Type B pancreatic cell (in vitro differentiated cells): ENCODE measurements at regions not wholly inside any gene's neighbourhood (a gene's known extent, or its start where the extent isn't known, plus 50 kb on each side); places are given as distances from the start of the nearest gene placed in this dataset.

ENCODE experiments used
- DNase-seq: peaks from one replicate; pipeline ENCODE4 v3.0.0; 2021; ENCODE audit warnings: mixed read lengths; ENCODE audit not compliant: unreplicated experiment; ENCODE audit errors: extremely low spot score
- H3K27ac Mint-ChIP-seq: 2 replicates; pipeline ENCODE4 v1.8.0; 2021; ENCODE audit warnings: mild to moderate bottlenecking, mixed read lengths
- H3K27me3 Mint-ChIP-seq: 2 replicates; pipeline ENCODE4 v1.8.0; 2021; ENCODE audit warnings: mixed read lengths
- H3K36me3 Mint-ChIP-seq: 2 replicates; pipeline ENCODE4 v1.8.0; 2021; ENCODE audit warnings: mixed read lengths
- H3K4me1 Mint-ChIP-seq: one replicate; pipeline ENCODE4 v1.8.0; 2021; ENCODE audit warnings: mixed read lengths; ENCODE audit not compliant: unreplicated experiment
- H3K4me3 Mint-ChIP-seq: 2 replicates; pipeline ENCODE4 v1.8.0; 2021; ENCODE audit warnings: mild to moderate bottlenecking, mixed read lengths
- H3K9me3 Mint-ChIP-seq: 2 replicates; pipeline ENCODE4 v1.8.0; 2021; ENCODE audit warnings: mixed read lengths
- CTCF ChIP-seq: fragments of 200-600 bp; sonication (generic); conservative IDR thresholded peaks from 2 replicates; pipeline ENCODE4 v1.5.0; 2021; ENCODE audit warnings: antibody characterized with exemption, mild to moderate bottlenecking

GRCh38 chr9:95738438-95738837 lies 137.1 kb upstream of the ERCC6L2 start:
- Mint-ChIP-seq H3K36me3 (no peaks in the 10 kb centered on the region), H3K9me3 (no peaks in the 10 kb centered on the region), H3K27ac (no peak overlapping the region), H3K27me3 (no peaks in the 10 kb centered on the region), H3K4me1 (peaks cover 37% of the 10 kb centered on the region), H3K4me3 (no peak overlapping the region)
- DNase-seq: no peak
- no peak for TF ChIP-seq CTCF

DNA sequence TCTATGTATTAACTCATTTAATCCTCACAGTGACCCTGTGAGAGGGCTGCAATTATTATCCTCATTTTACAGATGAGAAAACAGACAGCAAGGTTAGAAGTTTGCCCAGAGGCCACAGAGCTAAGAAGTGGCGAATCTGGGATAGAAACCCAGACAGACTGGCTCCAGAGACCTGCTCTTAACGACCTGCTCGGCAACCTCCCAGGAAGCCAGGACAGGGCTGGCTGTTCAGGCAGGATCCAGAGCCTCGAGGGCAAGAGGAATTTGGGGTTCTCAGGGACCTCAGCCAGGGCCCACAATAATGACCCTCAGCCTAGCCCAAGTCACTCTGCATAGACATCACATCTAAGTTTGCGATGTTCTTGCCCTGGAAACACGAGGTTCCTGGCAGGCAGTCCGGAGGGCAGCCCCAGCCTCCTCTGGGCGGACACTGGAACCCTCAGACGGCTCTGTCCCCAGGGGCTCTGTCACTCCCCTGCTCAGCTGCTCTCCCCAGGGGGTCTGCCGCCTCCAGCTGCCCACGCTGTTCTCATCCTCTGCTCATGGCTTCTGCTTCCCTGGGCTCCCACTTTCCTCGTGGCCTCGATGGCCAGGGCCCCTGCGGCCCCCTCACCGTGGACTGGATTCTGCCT lies 138.5 kb upstream of the ERCC6L2 start:
- no peak for DNase-seq
- TF ChIP-seq CTCF: no peak
- H3K36me3 Mint-ChIP-seq: no peaks in the 10 kb centered on the region
- H3K4me3 Mint-ChIP-seq: no peak overlapping the region
- peaks cover 46% of the 10 kb centered on the region for H3K4me1 Mint-ChIP-seq
- no peak overlapping the region for H3K27ac Mint-ChIP-seq
- no peaks in the 10 kb centered on the region for H3K9me3 Mint-ChIP-seq
- H3K27me3 Mint-ChIP-seq: no peaks in the 10 kb centered on the region

GRCh38 chr9:95736370-95736769 lies 139.1 kb upstream of the ERCC6L2 start:
- no peaks in the 10 kb centered on the region for H3K36me3 Mint-ChIP-seq
- no peak for DNase-seq
- no peaks in the 10 kb centered on the region for H3K27me3 Mint-ChIP-seq
- peaks cover 43% of the 10 kb centered on the region for H3K4me1 Mint-ChIP-seq
- H3K27ac Mint-ChIP-seq: no peak overlapping the region
- TF ChIP-seq CTCF: peak; percentile 71
- H3K9me3 Mint-ChIP-seq: no peaks in the 10 kb centered on the region
- H3K4me3 Mint-ChIP-seq: no peak overlapping the region

GRCh38 chr9:95735701-95736100 lies 139.8 kb upstream of the ERCC6L2 start:
- TF ChIP-seq CTCF: no peak
- H3K4me1 Mint-ChIP-seq: peaks cover 39% of the 10 kb centered on the region
- no peaks in the 10 kb centered on the region for H3K27me3 Mint-ChIP-seq
- H3K9me3 Mint-ChIP-seq: no peaks in the 10 kb centered on the region
- no peaks in the 10 kb centered on the region for H3K36me3 Mint-ChIP-seq
- no peak for DNase-seq
- H3K27ac Mint-ChIP-seq: no peak overlapping the region
- no peak overlapping the region for H3K4me3 Mint-ChIP-seq

DNA sequence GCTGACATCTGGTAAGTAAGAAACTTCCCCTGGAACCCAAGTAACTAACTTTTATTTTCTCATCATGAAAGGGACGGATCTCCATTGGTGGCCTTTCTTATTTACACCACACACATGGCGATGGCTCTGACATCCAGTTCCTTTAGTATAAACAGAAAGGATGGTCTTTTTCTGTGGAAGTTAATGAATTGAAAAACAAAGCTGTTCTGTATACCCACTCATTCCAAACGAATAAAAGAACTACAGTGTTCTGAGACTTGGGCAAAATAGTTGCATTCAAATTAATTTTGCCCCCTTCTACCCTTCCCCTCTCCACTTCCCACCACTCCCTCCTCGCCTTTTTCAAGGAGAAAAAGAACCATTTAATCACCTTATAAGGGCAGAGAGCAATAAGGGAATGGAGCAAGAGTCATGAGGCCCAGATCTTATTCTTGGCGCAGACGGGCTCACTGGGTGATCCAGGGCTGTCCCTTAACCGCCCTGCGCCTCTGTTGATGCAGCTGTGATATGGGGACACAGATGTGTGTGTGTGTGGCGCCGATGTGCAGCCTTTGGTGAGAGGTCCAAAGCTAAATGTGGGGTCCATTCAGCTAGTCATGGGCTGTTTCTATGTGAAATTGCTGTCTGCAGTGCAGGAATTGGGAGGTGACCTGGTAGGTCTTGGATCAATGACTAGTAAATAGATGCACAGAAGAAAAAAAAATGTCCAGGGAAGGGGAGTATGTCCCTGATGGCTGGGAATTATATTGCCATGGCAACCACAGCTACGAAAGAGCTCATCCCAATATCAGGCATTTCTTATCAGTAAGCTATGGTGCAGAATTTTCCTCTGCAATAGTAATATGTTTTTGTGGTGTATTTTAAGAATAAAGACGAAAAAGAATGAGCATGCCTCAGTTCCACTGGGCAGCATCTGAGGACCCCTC lies 141.5 kb upstream of the ERCC6L2 start:
- Mint-ChIP-seq H3K4me1 (peaks cover 31% of the 10 kb centered on the region), H3K27ac (no peak overlapping the region), H3K27me3 (no peaks in the 10 kb centered on the region), H3K36me3 (no peaks in the 10 kb centered on the region), H3K4me3 (no peak overlapping the region), H3K9me3 (no peaks in the 10 kb centered on the region)
- no peak for DNase-seq
- TF ChIP-seq CTCF: no peak
